HepG2 (cell line): ENCODE measurements at regions not wholly inside any gene's neighbourhood (a gene's known extent, or its start where the extent isn't known, plus 50 kb on each side); places are given as distances from the start of the nearest gene placed in this dataset.
A peak's percentile ranks its signal among the peaks of the same experiment; 100 is the strongest.

Experiments
- ATF2 ChIP-seq: sonication (generic); formaldehyde crosslinking; IDR thresholded peaks from 2 replicates; pipeline ENCODE4 v1.4.0; 2020; ENCODE audit warnings: missing genetic modification reagents
- DBP ChIP-seq: sonication (generic); formaldehyde crosslinking; IDR thresholded peaks from 2 replicates; pipeline ENCODE4 v1.4.0; 2020; ENCODE audit warnings: missing genetic modification reagents; ENCODE audit errors: not compliant biosample characterization
- HHEX ChIP-seq: IDR thresholded peaks from 2 replicates; pipeline ENCODE4 v1.6.1; 2016; ENCODE audit warnings: control low read depth
- MAFF ChIP-seq: IDR thresholded peaks from 2 replicates; pipeline ENCODE4 v1.6.1; 2011; ENCODE audit warnings: low read depth, low read length, improper control_type of control experiment
- MIER2 ChIP-seq: IDR thresholded peaks from 2 replicates; pipeline ENCODE4 v1.6.1; 2016; ENCODE audit warnings: missing biosample characterization, missing genetic modification reagents
- MZF1 ChIP-seq: sonication (generic); formaldehyde crosslinking; IDR thresholded peaks from 2 replicates; pipeline ENCODE4 v1.8.1; 2023; ENCODE audit warnings: mild to moderate bottlenecking, missing genetic modification reagents, borderline replicate concordance
- TCF12 ChIP-seq, 2 experiments: fragments of 450-650 bp in 1 of 2; sonication (generic) in 1 of 2; formaldehyde crosslinking in 1 of 2; IDR thresholded peaks; 2 replicates each; pipeline versions ENCODE4 v1.6.1 to v1.8.0; 2017 to 2022; ENCODE audit warnings: antibody characterized with exemption in 1 of 2, mild to moderate bottlenecking in 1 of 2, missing genetic modification reagents in 1 of 2, moderate library complexity in 1 of 2
- TOPORS ChIP-seq: sonication (generic); formaldehyde crosslinking; IDR thresholded peaks from 2 replicates; pipeline ENCODE4 v1.8.0; 2023; ENCODE audit warnings: mild to moderate bottlenecking, missing genetic modification reagents
- TRIM24 ChIP-seq: sonication (generic); formaldehyde crosslinking; IDR thresholded peaks from 2 replicates; pipeline ENCODE4 v1.8.0; 2022; ENCODE audit warnings: mild to moderate bottlenecking, missing genetic modification reagents
- ZNF234 ChIP-seq: sonication (generic); formaldehyde crosslinking; conservative IDR thresholded peaks from 2 replicates; pipeline ENCODE4 v1.5.1; 2020; ENCODE audit warnings: mild to moderate bottlenecking, missing genetic modification reagents
- ZNF317 ChIP-seq: sonication (generic); formaldehyde crosslinking; IDR thresholded peaks from 2 replicates; pipeline ENCODE4 v1.5.0; 2020; ENCODE audit warnings: mild to moderate bottlenecking, missing genetic modification reagents
- ZNF407 ChIP-seq: sonication (generic); formaldehyde crosslinking; IDR thresholded peaks from one replicate; pipeline ENCODE4 v1.5.1; 2020; ENCODE audit warnings: mild to moderate bottlenecking, missing genetic modification reagents; ENCODE audit errors: not compliant biosample characterization
- ZNF496 ChIP-seq: sonication (generic); formaldehyde crosslinking; IDR thresholded peaks from 2 replicates; pipeline ENCODE4 v1.8.1; 2023; ENCODE audit warnings: mild to moderate bottlenecking, moderate library complexity, missing genetic modification reagents; ENCODE audit not compliant: insufficient replicate concordance
- TF ChIP-seq, protein P1 (sequence below): sonication (generic); formaldehyde crosslinking; IDR thresholded peaks from 2 replicates; pipeline ENCODE4 v1.4.0; 2020; ENCODE audit warnings: low read depth, missing genetic modification reagents

DNA sequence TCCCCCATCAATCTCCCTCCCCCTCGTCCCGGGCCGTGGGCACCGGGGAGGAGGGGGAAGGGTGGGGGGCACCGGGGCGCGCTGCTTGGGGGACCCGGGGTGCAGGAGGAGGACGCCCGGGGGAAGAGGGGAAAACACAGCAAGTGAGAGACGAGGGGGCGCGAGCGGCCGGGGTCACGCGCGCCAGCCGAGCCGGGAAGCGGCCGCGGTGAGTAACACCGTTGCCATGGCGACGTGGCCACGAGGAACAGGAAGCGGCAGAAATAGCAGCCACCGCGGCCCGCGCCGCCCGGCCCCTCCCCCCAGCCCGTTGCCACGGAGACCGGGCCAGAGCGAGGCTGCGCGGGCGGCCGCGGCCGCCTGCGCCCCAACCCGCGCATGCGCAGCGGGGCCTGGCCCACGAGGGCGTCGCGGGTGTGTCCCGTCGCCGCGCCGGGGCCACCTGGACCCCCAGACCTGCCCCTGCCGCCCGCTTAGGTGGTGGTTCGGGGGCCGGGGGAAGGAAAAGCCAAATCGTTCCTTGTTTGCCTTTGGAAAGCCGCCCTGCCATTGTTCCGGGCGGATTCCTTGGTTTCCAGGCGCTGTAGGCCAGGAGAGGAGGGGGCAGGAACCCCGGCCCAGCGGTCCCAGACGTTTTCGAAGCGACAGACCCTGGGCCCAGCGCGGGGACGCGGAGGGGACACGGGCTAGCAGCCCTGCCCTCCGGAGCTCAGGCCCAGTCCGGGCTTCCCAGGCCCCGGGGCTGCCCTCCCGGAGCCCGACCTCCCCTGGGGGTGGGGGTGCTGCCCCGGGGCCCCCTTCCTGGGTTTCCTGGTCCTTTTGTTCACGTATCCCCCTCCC is 207.1 kb downstream of the C9orf50 start (continued):
- TF ChIP-seq ZNF317 = no peak
- TF ChIP-seq HHEX (CRISPR knock-in tag) = no peak
- no peak for TF ChIP-seq MAFF
- TF ChIP-seq, protein P1, sequence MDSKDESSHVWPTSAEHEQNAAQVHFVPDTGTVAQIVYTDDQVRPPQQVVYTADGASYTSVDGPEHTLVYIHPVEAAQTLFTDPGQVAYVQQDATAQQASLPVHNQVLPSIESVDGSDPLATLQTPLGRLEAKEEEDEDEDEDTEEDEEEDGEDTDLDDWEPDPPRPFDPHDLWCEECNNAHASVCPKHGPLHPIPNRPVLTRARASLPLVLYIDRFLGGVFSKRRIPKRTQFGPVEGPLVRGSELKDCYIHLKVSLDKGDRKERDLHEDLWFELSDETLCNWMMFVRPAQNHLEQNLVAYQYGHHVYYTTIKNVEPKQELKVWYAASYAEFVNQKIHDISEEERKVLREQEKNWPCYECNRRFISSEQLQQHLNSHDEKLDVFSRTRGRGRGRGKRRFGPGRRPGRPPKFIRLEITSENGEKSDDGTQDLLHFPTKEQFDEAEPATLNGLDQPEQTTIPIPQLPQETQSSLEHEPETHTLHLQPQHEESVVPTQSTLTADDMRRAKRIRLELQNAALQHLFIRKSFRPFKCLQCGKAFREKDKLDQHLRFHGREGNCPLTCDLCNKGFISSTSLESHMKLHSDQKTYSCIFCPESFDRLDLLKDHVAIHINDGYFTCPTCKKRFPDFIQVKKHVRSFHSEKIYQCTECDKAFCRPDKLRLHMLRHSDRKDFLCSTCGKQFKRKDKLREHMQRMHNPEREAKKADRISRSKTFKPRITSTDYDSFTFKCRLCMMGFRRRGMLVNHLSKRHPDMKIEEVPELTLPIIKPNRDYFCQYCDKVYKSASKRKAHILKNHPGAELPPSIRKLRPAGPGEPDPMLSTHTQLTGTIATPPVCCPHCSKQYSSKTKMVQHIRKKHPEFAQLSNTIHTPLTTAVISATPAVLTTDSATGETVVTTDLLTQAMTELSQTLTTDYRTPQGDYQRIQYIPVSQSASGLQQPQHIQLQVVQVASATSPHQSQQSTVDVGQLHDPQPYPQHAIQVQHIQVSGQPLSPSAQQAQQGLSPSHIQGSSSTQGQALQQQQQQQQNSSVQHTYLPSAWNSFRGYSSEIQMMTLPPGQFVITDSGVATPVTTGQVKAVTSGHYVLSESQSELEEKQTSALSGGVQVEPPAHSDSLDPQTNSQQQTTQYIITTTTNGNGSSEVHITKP (CRISPR knock-in tag) = no peak
- 0 out of 2 replicates have a peak, but pooled peaks have one; percentile 59 for TF ChIP-seq TOPORS (CRISPR knock-in tag)
- TF ChIP-seq ATF2 (CRISPR knock-in tag) = no peak
- no peak for TF ChIP-seq MIER2 (CRISPR knock-in tag)
- TF ChIP-seq TRIM24 (CRISPR knock-in tag) = no peak
- no peak for TF ChIP-seq MZF1 (CRISPR knock-in tag)
- TF ChIP-seq ZNF407 (CRISPR knock-in tag) = no peak
- TF ChIP-seq DBP (CRISPR knock-in tag) = no peak
- no peak for TF ChIP-seq TCF12 (IDR thresholded peaks at IDR 0.05)
- TF ChIP-seq TCF12 (CRISPR knock-in tag; IDR thresholded peaks at IDR 0.05) = no peak
- TF ChIP-seq ZNF234 (CRISPR knock-in tag) = no peak
- TF ChIP-seq ZNF496 (CRISPR knock-in tag) = no peak
